K562 (cell line): ENCODE measurements at regions not wholly inside any gene's neighbourhood (a gene's known extent, or its start where the extent isn't known, plus 50 kb on each side); places are given as distances from the start of the nearest gene placed in this dataset.

Experiments used
- CHD2 ChIP-seq: IDR thresholded peaks from 2 replicates; pipeline ENCODE4 v1.6.1; 2011; ENCODE audit warnings: low read depth, low read length
- CHD4 ChIP-seq: fragments of 200-600 bp; sonication (generic); IDR thresholded peaks from 3 replicates; pipeline ENCODE4 v1.6.1; 2012; ENCODE audit warnings: low read depth, mild to moderate bottlenecking, mixed read lengths, low read length, inconsistent platforms; ENCODE audit not compliant: insufficient read depth, insufficient replicate concordance, poor library complexity, severe bottlenecking
- RBM25 ChIP-seq: fragments of 200-400 bp; formaldehyde crosslinking; IDR thresholded peaks from 2 replicates; pipeline ENCODE4 v1.6.1; 2018; ENCODE audit warnings: low read length, low read depth, moderate library complexity; ENCODE audit not compliant: severe bottlenecking
- ZC3H8 ChIP-seq: fragments of 450-650 bp; IDR thresholded peaks from 2 replicates; pipeline ENCODE4 v1.6.1; 2017
- ZNF165 ChIP-seq: fragments of 250-450 bp; sonication (Bioruptor Pico); IDR thresholded peaks from 2 replicates; pipeline ENCODE4 v1.4.0; 2020; ENCODE audit warnings: borderline replicate concordance
- ZNF551 ChIP-seq: fragments of 250-450 bp; sonication (Bioruptor Pico); IDR thresholded peaks from 2 replicates; pipeline ENCODE4 v1.5.0; 2021; ENCODE audit warnings: mild to moderate bottlenecking, moderate library complexity
- TF ChIP-seq, protein P1 (sequence below): fragments of 250-450 bp; sonication (Bioruptor Pico); IDR thresholded peaks from 2 replicates; pipeline ENCODE4 v1.5.0; 2022; ENCODE audit warnings: mild to moderate bottlenecking
- TF ChIP-seq, protein P2 (sequence below): fragments of 450-650 bp; formaldehyde crosslinking; IDR thresholded peaks from 2 replicates; pipeline ENCODE4 v1.4.0; 2020; ENCODE audit warnings: mild to moderate bottlenecking, moderate library complexity
- TF ChIP-seq, protein P3 (sequence below): fragments of 250-450 bp; sonication (Bioruptor Pico); IDR thresholded peaks from 2 replicates; pipeline ENCODE4 v1.5.0; 2021
- TF ChIP-seq, protein P4 (sequence below): fragments of 450-650 bp; IDR thresholded peaks from 2 replicates; pipeline ENCODE4 v1.6.1; 2017; ENCODE audit warnings: antibody characterized with exemption, mild to moderate bottlenecking
- TF ChIP-seq, protein P5 (sequence below): sonication (generic); formaldehyde crosslinking; IDR thresholded peaks from 2 replicates; pipeline ENCODE4 v1.8.0; 2023; ENCODE audit warnings: missing genetic modification reagents, mild to moderate bottlenecking, borderline replicate concordance
- TF ChIP-seq, protein P6 (sequence below): fragments of 250-450 bp; sonication (Bioruptor Pico); IDR thresholded peaks from 2 replicates; pipeline ENCODE4 v1.4.0; 2020

DNA sequence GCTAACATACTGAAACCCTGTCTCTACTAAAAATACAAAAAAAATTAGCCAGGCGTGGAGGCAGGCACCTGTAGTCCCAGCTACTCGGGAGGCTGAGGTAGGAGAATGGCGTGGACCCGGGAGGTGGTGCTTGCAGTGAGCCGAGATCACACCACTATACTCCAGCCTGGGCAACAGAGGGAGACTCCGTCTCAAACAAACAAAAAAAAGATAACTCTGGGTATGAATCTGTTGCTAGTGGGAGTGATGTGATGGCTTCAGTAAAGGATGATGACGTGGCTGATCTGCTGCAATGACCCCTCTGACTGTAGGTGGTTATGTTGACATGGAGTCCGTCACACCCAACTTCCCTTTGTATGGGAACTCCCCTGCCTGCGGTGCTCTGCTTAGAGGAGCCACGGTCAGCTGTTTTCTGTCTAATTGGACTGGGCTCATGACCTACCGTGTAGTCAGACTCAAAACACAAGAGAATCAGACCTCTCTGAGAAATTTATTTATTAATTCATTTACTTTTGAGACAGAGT lies 59.1 kb upstream of the MED13L start (continued):
- TF ChIP-seq, protein P1, sequence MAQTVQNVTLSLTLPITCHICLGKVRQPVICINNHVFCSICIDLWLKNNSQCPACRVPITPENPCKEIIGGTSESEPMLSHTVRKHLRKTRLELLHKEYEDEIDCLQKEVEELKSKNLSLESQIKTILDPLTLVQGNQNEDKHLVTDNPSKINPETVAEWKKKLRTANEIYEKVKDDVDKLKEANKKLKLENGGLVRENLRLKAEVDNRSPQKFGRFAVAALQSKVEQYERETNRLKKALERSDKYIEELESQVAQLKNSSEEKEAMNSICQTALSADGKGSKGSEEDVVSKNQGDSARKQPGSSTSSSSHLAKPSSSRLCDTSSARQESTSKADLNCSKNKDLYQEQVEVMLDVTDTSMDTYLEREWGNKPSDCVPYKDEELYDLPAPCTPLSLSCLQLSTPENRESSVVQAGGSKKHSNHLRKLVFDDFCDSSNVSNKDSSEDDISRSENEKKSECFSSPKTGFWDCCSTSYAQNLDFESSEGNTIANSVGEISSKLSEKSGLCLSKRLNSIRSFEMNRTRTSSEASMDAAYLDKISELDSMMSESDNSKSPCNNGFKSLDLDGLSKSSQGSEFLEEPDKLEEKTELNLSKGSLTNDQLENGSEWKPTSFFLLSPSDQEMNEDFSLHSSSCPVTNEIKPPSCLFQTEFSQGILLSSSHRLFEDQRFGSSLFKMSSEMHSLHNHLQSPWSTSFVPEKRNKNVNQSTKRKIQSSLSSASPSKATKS: no peak
- TF ChIP-seq, protein P2, sequence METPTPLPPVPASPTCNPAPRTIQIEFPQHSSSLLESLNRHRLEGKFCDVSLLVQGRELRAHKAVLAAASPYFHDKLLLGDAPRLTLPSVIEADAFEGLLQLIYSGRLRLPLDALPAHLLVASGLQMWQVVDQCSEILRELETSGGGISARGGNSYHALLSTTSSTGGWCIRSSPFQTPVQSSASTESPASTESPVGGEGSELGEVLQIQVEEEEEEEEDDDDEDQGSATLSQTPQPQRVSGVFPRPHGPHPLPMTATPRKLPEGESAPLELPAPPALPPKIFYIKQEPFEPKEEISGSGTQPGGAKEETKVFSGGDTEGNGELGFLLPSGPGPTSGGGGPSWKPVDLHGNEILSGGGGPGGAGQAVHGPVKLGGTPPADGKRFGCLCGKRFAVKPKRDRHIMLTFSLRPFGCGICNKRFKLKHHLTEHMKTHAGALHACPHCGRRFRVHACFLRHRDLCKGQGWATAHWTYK (CRISPR knock-in tag): no peak
- TF ChIP-seq, protein P3, sequence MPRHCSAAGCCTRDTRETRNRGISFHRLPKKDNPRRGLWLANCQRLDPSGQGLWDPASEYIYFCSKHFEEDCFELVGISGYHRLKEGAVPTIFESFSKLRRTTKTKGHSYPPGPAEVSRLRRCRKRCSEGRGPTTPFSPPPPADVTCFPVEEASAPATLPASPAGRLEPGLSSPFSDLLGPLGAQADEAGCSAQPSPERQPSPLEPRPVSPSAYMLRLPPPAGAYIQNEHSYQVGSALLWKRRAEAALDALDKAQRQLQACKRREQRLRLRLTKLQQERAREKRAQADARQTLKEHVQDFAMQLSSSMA (CRISPR knock-in tag): no peak
- TF ChIP-seq CHD4 (no peak), RBM25 (no peak), ZC3H8 (no peak), ZNF551 (no peak), CHD2 (no peak), ZNF165 (CRISPR knock-in tag) (no peak)
- TF ChIP-seq, protein P4, sequence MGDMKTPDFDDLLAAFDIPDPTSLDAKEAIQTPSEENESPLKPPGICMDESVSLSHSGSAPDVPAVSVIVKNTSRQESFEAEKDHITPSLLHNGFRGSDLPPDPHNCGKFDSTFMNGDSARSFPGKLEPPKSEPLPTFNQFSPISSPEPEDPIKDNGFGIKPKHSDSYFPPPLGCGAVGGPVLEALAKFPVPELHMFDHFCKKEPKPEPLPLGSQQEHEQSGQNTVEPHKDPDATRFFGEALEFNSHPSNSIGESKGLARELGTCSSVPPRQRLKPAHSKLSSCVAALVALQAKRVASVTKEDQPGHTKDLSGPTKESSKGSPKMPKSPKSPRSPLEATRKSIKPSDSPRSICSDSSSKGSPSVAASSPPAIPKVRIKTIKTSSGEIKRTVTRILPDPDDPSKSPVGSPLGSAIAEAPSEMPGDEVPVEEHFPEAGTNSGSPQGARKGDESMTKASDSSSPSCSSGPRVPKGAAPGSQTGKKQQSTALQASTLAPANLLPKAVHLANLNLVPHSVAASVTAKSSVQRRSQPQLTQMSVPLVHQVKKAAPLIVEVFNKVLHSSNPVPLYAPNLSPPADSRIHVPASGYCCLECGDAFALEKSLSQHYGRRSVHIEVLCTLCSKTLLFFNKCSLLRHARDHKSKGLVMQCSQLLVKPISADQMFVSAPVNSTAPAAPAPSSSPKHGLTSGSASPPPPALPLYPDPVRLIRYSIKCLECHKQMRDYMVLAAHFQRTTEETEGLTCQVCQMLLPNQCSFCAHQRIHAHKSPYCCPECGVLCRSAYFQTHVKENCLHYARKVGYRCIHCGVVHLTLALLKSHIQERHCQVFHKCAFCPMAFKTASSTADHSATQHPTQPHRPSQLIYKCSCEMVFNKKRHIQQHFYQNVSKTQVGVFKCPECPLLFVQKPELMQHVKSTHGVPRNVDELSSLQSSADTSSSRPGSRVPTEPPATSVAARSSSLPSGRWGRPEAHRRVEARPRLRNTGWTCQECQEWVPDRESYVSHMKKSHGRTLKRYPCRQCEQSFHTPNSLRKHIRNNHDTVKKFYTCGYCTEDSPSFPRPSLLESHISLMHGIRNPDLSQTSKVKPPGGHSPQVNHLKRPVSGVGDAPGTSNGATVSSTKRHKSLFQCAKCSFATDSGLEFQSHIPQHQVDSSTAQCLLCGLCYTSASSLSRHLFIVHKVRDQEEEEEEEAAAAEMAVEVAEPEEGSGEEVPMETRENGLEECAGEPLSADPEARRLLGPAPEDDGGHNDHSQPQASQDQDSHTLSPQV: no peak; the same call in 1 of the 2 replicates
- TF ChIP-seq, protein P5, sequence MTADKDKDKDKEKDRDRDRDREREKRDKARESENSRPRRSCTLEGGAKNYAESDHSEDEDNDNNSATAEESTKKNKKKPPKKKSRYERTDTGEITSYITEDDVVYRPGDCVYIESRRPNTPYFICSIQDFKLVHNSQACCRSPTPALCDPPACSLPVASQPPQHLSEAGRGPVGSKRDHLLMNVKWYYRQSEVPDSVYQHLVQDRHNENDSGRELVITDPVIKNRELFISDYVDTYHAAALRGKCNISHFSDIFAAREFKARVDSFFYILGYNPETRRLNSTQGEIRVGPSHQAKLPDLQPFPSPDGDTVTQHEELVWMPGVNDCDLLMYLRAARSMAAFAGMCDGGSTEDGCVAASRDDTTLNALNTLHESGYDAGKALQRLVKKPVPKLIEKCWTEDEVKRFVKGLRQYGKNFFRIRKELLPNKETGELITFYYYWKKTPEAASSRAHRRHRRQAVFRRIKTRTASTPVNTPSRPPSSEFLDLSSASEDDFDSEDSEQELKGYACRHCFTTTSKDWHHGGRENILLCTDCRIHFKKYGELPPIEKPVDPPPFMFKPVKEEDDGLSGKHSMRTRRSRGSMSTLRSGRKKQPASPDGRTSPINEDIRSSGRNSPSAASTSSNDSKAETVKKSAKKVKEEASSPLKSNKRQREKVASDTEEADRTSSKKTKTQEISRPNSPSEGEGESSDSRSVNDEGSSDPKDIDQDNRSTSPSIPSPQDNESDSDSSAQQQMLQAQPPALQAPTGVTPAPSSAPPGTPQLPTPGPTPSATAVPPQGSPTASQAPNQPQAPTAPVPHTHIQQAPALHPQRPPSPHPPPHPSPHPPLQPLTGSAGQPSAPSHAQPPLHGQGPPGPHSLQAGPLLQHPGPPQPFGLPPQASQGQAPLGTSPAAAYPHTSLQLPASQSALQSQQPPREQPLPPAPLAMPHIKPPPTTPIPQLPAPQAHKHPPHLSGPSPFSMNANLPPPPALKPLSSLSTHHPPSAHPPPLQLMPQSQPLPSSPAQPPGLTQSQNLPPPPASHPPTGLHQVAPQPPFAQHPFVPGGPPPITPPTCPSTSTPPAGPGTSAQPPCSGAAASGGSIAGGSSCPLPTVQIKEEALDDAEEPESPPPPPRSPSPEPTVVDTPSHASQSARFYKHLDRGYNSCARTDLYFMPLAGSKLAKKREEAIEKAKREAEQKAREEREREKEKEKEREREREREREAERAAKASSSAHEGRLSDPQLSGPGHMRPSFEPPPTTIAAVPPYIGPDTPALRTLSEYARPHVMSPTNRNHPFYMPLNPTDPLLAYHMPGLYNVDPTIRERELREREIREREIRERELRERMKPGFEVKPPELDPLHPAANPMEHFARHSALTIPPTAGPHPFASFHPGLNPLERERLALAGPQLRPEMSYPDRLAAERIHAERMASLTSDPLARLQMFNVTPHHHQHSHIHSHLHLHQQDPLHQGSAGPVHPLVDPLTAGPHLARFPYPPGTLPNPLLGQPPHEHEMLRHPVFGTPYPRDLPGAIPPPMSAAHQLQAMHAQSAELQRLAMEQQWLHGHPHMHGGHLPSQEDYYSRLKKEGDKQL (CRISPR knock-in tag): no peak
- TF ChIP-seq, protein P6, sequence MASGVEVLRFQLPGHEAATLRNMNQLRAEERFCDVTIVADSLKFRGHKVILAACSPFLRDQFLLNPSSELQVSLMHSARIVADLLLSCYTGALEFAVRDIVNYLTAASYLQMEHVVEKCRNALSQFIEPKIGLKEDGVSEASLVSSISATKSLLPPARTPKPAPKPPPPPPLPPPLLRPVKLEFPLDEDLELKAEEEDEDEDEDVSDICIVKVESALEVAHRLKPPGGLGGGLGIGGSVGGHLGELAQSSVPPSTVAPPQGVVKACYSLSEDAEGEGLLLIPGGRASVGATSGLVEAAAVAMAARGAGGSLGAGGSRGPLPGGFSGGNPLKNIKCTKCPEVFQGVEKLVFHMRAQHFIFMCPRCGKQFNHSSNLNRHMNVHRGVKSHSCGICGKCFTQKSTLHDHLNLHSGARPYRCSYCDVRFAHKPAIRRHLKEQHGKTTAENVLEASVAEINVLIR (CRISPR knock-in tag): 0 out of 2 replicates have a peak, but pooled peaks have one; percentile 46
